Activated naive CD8-positive, alpha-beta T cell treated with anti-CD3 and anti-CD28 coated beads for 36 hours (primary cell): ENCODE measurements at regions not wholly inside any gene's neighbourhood (a gene's known extent, or its start where the extent isn't known, plus 50 kb on each side); places are given as distances from the start of the nearest gene placed in this dataset.

Source experiments
- DNase-seq: peaks from one replicate; pipeline ENCODE4 v3.0.0; 2021
- H3K27ac Mint-ChIP-seq: one replicate; pipeline ENCODE4 v1.8.0; 2022; ENCODE audit warnings: mild to moderate bottlenecking, moderate library complexity, mixed read lengths
- H3K27me3 Mint-ChIP-seq: one replicate; pipeline ENCODE4 v1.8.0; 2022; ENCODE audit warnings: mild to moderate bottlenecking, mixed read lengths
- H3K36me3 Mint-ChIP-seq: one replicate; pipeline ENCODE4 v1.8.0; 2021; ENCODE audit warnings: mild to moderate bottlenecking, mixed read lengths
- H3K4me1 Mint-ChIP-seq: one replicate; pipeline ENCODE4 v1.8.0; 2021; ENCODE audit warnings: mixed read lengths
- H3K4me3 Mint-ChIP-seq: one replicate; pipeline ENCODE4 v1.8.0; 2022; ENCODE audit warnings: mild to moderate bottlenecking, moderate library complexity, mixed read lengths
- H3K9me3 Mint-ChIP-seq: one replicate; pipeline ENCODE4 v1.8.0; 2022; ENCODE audit warnings: mixed read lengths

- peaks cover 25% of the 10 kb centered on the region for H3K27me3 Mint-ChIP-seq
- no peaks in the 10 kb centered on the region for H3K4me1 Mint-ChIP-seq
- no peak overlapping the region for H3K27ac Mint-ChIP-seq
- DNase-seq: no peak
- no peaks in the 10 kb centered on the region for H3K9me3 Mint-ChIP-seq
- no peaks in the 10 kb centered on the region for H3K36me3 Mint-ChIP-seq
- no peak overlapping the region for H3K4me3 Mint-ChIP-seq
These were observed 50.6 kb upstream of the COG2 start for GRCh38 chr1:230591678-230592077.

GRCh38 chr1:230589951-230590350, 52.3 kb upstream of the COG2 start:
- Mint-ChIP-seq H3K4me1 (no peaks in the 10 kb centered on the region), H3K27me3 (peaks cover 27% of the 10 kb centered on the region), H3K9me3 (no peaks in the 10 kb centered on the region), H3K4me3 (no peak overlapping the region), H3K36me3 (no peaks in the 10 kb centered on the region), H3K27ac (no peak overlapping the region)
- no peak for DNase-seq

GRCh38 chr1:230588323-230588746, 53.9 kb upstream of the COG2 start:
- DNase-seq: no peak
- H3K27ac Mint-ChIP-seq: no peak overlapping the region
- no peak overlapping the region for H3K4me3 Mint-ChIP-seq
- H3K9me3 Mint-ChIP-seq: no peaks in the 10 kb centered on the region
- H3K36me3 Mint-ChIP-seq: no peaks in the 10 kb centered on the region
- no peaks in the 10 kb centered on the region for H3K4me1 Mint-ChIP-seq
- H3K27me3 Mint-ChIP-seq: peaks cover 31% of the 10 kb centered on the region

GRCh38 chr1:230587061-230587460, 55.2 kb upstream of the COG2 start:
- H3K36me3 Mint-ChIP-seq: no peaks in the 10 kb centered on the region
- peaks cover under 1% of the 10 kb centered on the region for H3K9me3 Mint-ChIP-seq
- peaks cover 37% of the 10 kb centered on the region for H3K27me3 Mint-ChIP-seq
- H3K27ac Mint-ChIP-seq: no peak overlapping the region
- H3K4me1 Mint-ChIP-seq: no peaks in the 10 kb centered on the region
- no peak for DNase-seq
- no peak overlapping the region for H3K4me3 Mint-ChIP-seq

GRCh38 chr1:230584660-230585059, 57.6 kb upstream of the COG2 start:
- H3K4me1 Mint-ChIP-seq: no peaks in the 10 kb centered on the region
- H3K27ac Mint-ChIP-seq: no peak overlapping the region
- H3K9me3 Mint-ChIP-seq: peaks cover 3% of the 10 kb centered on the region
- H3K4me3 Mint-ChIP-seq: no peak overlapping the region
- no peak for DNase-seq
- no peaks in the 10 kb centered on the region for H3K36me3 Mint-ChIP-seq
- H3K27me3 Mint-ChIP-seq: peaks cover 37% of the 10 kb centered on the region

GRCh38 chr1:230581446-230582079, 60.7 kb upstream of the COG2 start:
- Mint-ChIP-seq H3K36me3 (no peaks in the 10 kb centered on the region), H3K27me3 (peaks cover 42% of the 10 kb centered on the region), H3K9me3 (peaks cover 3% of the 10 kb centered on the region), H3K27ac (no peak overlapping the region), H3K4me3 (no peak overlapping the region), H3K4me1 (no peaks in the 10 kb centered on the region)
- no peak for DNase-seq

- Mint-ChIP-seq H3K36me3 (no peaks in the 10 kb centered on the region), H3K4me3 (no peak overlapping the region), H3K27me3 (peaks cover 38% of the 10 kb centered on the region), H3K27ac (no peak overlapping the region), H3K4me1 (no peaks in the 10 kb centered on the region), H3K9me3 (peaks cover 3% of the 10 kb centered on the region)
- no peak for DNase-seq
These were observed 63.7 kb upstream of the COG2 start for GRCh38 chr1:230578616-230579015.

- Mint-ChIP-seq H3K27ac (no peak overlapping the region), H3K4me1 (no peaks in the 10 kb centered on the region), H3K4me3 (no peak overlapping the region), H3K27me3 (peaks cover 40% of the 10 kb centered on the region), H3K36me3 (no peaks in the 10 kb centered on the region), H3K9me3 (peaks cover 3% of the 10 kb centered on the region)
- no peak for DNase-seq
These were observed 64.7 kb upstream of the COG2 start for GRCh38 chr1:230577537-230577936.

- Mint-ChIP-seq H3K36me3 (no peaks in the 10 kb centered on the region), H3K4me3 (no peak overlapping the region), H3K9me3 (no peaks in the 10 kb centered on the region), H3K27me3 (peaks cover 34% of the 10 kb centered on the region), H3K27ac (no peak overlapping the region), H3K4me1 (no peaks in the 10 kb centered on the region)
- DNase-seq: no peak
These were observed 66.3 kb upstream of the COG2 start for GRCh38 chr1:230575886-230576500.

GRCh38 chr1:230574502-230574901, 67.8 kb upstream of the COG2 start:
- Mint-ChIP-seq H3K27ac (no peak overlapping the region), H3K27me3 (peaks cover 33% of the 10 kb centered on the region), H3K9me3 (no peaks in the 10 kb centered on the region), H3K4me3 (no peak overlapping the region), H3K36me3 (no peaks in the 10 kb centered on the region), H3K4me1 (no peaks in the 10 kb centered on the region)
- DNase-seq: no peak

GRCh38 chr1:230573658-230574057, 68.6 kb upstream of the COG2 start:
- Mint-ChIP-seq H3K27me3 (peaks cover 30% of the 10 kb centered on the region), H3K27ac (no peak overlapping the region), H3K9me3 (no peaks in the 10 kb centered on the region), H3K36me3 (no peaks in the 10 kb centered on the region), H3K4me1 (no peaks in the 10 kb centered on the region), H3K4me3 (no peak overlapping the region)
- DNase-seq: no peak

GRCh38 chr1:230572121-230573105, 69.9 kb upstream of the COG2 start:
- no peak overlapping the region for H3K27ac Mint-ChIP-seq
- no peaks in the 10 kb centered on the region for H3K36me3 Mint-ChIP-seq
- no peaks in the 10 kb centered on the region for H3K9me3 Mint-ChIP-seq
- no peak for DNase-seq
- peaks cover 2% of the 10 kb centered on the region for H3K4me1 Mint-ChIP-seq
- H3K27me3 Mint-ChIP-seq: peaks cover 22% of the 10 kb centered on the region
- H3K4me3 Mint-ChIP-seq: no peak overlapping the region

- Mint-ChIP-seq H3K4me3 (no peak overlapping the region), H3K36me3 (no peaks in the 10 kb centered on the region), H3K27me3 (peaks cover 20% of the 10 kb centered on the region), H3K4me1 (peaks cover 2% of the 10 kb centered on the region), H3K9me3 (no peaks in the 10 kb centered on the region), H3K27ac (no peak overlapping the region)
- DNase-seq: no peak
These were observed 71.4 kb upstream of the COG2 start for GRCh38 chr1:230570724-230571360.

GRCh38 chr1:230569201-230569600, 73.1 kb upstream of the COG2 start:
- Mint-ChIP-seq H3K27me3 (peaks cover 36% of the 10 kb centered on the region), H3K9me3 (no peaks in the 10 kb centered on the region), H3K4me3 (no peak overlapping the region), H3K27ac (no peak overlapping the region), H3K36me3 (no peaks in the 10 kb centered on the region), H3K4me1 (peaks cover 2% of the 10 kb centered on the region)
- no peak for DNase-seq

GRCh38 chr1:230568676-230569075, 73.6 kb upstream of the COG2 start:
- Mint-ChIP-seq H3K36me3 (no peaks in the 10 kb centered on the region), H3K9me3 (no peaks in the 10 kb centered on the region), H3K4me3 (no peak overlapping the region), H3K4me1 (peaks cover 2% of the 10 kb centered on the region), H3K27ac (no peak overlapping the region), H3K27me3 (peaks cover 39% of the 10 kb centered on the region)
- DNase-seq: no peak
